GM10248 (cell line): ENCODE measurements at regions not wholly inside any gene's neighbourhood (a gene's known extent, or its start where the extent isn't known, plus 50 kb on each side); places are given as distances from the start of the nearest gene placed in this dataset.

Source experiments
- CTCF ChIA-PET: fragments of 300-600 bp; sonication (Branson Sonifier 250); formaldehyde crosslinking; extraction: SDS; loops from one replicate; lab custom pipeline; 2021; ENCODE audit warnings: antibody characterized with exemption; lab: Yijun Ruan, JAX
- POLR2A ChIA-PET: fragments of 350-650 bp; sonication (Branson Sonifier 250); formaldehyde crosslinking; extraction: SDS; loops from one replicate; lab custom pipeline; 2020; ENCODE audit warnings: antibody characterized with exemption; lab: Yijun Ruan, JAX
- DNase-seq: peaks from one replicate; pipeline ENCODE4 v3.0.0; 2012; ENCODE audit errors: extremely low spot score
- TF ChIP-seq, protein P1 (sequence below): IDR thresholded peaks from 2 replicates; pipeline ENCODE4 v1.5.1; 2012; ENCODE audit warnings: mild to moderate bottlenecking, low read depth; ENCODE audit errors: extremely low read depth, missing control alignments, control extremely low read depth

DNA sequence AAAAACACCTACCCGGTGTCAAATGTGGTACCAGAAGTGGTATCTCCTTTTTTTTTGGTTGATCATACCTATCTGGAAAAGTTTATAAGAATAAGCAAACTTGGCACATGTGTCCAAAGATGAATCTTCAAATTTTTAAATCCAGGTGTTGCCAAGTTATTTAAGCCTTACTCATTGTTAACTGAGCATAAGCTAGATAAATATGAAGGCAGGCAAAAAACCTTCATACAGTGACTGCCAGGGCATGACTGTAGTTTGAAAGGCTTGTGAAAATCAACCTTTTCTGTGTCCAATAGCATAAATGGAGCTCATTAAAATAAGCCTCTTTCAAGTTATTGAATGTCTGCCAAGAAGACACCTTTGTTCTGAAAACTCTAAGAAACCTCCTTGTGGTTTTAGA is 699.2 kb downstream of the DOK5 start:
- ChIA-PET POLR2A (no interaction called here), CTCF (interaction anchor here (1.5 kb wide), 1 partner anchor 10 kb away, joined by 4 read pairs; no protein-coding TSS in a partner anchor)
- DNase-seq = no peak
- TF ChIP-seq, protein P1, sequence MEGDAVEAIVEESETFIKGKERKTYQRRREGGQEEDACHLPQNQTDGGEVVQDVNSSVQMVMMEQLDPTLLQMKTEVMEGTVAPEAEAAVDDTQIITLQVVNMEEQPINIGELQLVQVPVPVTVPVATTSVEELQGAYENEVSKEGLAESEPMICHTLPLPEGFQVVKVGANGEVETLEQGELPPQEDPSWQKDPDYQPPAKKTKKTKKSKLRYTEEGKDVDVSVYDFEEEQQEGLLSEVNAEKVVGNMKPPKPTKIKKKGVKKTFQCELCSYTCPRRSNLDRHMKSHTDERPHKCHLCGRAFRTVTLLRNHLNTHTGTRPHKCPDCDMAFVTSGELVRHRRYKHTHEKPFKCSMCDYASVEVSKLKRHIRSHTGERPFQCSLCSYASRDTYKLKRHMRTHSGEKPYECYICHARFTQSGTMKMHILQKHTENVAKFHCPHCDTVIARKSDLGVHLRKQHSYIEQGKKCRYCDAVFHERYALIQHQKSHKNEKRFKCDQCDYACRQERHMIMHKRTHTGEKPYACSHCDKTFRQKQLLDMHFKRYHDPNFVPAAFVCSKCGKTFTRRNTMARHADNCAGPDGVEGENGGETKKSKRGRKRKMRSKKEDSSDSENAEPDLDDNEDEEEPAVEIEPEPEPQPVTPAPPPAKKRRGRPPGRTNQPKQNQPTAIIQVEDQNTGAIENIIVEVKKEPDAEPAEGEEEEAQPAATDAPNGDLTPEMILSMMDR = no peak

DNA sequence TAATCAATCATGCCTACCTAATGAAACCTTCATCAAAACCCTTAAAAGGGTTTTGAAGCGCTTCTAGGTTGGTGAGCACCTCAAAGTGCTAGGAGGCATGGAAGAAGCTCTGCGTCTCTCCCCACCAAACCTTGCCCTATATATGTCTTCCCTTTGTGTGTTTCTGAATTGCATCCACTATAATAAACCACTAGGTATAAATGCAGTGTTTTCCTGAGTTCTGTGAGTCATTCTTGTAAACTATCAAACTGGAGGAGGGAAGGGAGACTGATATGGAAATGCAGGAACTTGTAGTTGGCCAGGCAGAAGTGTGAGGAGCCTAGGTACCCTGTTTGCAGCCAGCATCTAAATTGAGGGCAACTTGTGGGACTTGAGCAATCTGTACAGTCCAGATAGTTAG is 698.8 kb downstream of the DOK5 start:
- no peak for DNase-seq
- TF ChIP-seq, protein P1 = no peak
- ChIA-PET CTCF (interaction anchor here (1.5 kb wide), 1 partner anchor 10 kb away, joined by 4 read pairs; no protein-coding TSS in a partner anchor), POLR2A (no interaction called here)

- ChIA-PET POLR2A (no interaction called here), CTCF (no interaction called here)
- TF ChIP-seq, protein P1 = no peak
- DNase-seq = no peak
Observed at GRCh38 chr20:55173601-55174000, 698.2 kb downstream of the DOK5 start.

DNA sequence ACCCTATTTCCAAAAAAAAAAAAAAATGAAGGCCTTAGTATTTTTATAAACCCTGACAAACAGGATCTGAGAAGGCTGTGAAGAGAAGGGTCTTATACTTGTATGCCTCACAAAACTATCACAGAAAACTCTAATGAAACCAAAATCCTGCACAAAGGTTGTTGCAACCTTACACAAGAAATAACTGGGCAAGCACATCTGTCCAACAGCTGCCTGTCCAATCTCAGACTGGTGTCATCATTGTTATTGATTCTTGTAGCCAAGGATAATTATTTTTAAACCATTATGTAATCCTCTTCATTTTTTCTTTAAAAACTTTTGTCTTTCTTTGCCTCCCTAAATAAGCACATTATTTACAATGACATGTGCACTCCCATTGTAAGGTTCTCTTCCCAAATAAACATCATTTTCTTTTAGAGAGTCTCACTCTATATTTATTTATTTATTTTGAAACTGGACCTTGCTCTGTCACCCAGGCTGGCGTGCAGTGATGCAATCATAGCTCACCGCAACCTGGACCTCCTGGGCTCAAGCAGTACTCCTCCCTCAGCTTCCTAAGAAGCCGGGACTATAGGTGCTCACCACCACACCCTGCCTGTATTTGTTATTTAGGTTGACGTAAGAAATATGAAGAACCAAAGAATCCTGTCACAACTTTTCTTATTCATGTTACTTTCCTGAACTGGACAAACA is 697.1 kb downstream of the DOK5 start:
- DNase-seq = no peak
- TF ChIP-seq, protein P1 = no peak
- ChIA-PET POLR2A (no interaction called here), CTCF (no interaction called here)

GRCh38 chr20:55166063-55166462 is 690.7 kb downstream of the DOK5 start:
- DNase-seq = no peak
- ChIA-PET POLR2A (no interaction called here), CTCF (no interaction called here)
- TF ChIP-seq, protein P1 = no peak

DNA sequence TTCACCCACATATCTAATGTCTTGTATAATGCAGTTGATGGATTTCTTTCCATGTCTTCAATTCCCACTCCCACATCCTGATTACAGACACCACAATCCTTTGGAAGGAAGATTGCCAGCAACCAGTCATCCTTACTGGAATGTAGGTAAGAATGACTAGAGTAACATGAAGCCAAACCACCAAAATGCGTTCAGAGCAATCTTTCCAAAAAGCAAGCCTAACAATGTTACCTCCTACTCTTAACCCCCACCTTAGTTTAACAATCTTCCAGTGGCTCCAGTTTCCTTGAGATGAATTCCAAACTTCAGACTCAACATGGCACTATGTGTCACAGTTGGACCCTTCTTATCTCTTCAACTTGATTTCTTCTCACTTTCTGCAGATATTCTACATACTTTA is 685.6 kb downstream of the DOK5 start:
- TF ChIP-seq, protein P1 = no peak
- POLR2A ChIA-PET = no interaction called here
- CTCF ChIA-PET = no interaction called here
- DNase-seq = no peak

GRCh38 chr20:55160037-55160436 is 684.6 kb downstream of the DOK5 start:
- DNase-seq = no peak
- ChIA-PET POLR2A (no interaction called here), CTCF (no interaction called here)
- TF ChIP-seq, protein P1 = no peak
